GM19468 (cell line): ENCODE measurements at regions not wholly inside any gene's neighbourhood (a gene's known extent, or its start where the extent isn't known, plus 50 kb on each side); places are given as distances from the start of the nearest gene placed in this dataset.
"Not testable (repeated sequence)": the region's sequence is repeated elsewhere in the genome, so short reads cannot be mapped to it uniquely, and the experiment has no call there.

Experiments used
- ATAC-seq: cut with Tn5 transposase; IDR thresholded peaks from one replicate; pipeline ENCODE4 v1.9.1; 2021; ENCODE audit warnings: mild to moderate bottlenecking, moderate library complexity, moderate number of reproducible peaks; ENCODE audit not compliant: unreplicated experiment; ENCODE audit errors: extremely low read depth

DNA sequence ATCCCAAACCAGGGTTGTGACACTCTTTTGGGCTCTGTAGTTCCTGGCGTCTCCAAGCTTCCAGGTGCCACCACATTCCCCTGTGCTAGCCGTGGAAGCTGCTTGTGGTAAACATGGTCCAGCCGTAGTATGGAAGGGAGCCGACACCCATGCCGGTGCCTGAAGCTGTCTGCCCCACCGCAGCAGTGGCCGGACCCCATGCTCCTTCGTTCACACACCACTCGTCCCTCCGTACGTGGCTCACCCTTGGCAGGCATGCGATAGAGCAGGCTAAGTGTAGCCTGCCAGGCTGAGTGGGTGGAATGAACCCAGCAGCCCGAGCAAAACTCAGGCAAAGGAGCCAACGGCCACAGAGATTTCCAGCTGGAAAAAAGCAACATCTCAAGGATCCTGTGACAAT is 2030.4 kb downstream of the EFNA5 start:
- no peak for ATAC-seq

DNA sequence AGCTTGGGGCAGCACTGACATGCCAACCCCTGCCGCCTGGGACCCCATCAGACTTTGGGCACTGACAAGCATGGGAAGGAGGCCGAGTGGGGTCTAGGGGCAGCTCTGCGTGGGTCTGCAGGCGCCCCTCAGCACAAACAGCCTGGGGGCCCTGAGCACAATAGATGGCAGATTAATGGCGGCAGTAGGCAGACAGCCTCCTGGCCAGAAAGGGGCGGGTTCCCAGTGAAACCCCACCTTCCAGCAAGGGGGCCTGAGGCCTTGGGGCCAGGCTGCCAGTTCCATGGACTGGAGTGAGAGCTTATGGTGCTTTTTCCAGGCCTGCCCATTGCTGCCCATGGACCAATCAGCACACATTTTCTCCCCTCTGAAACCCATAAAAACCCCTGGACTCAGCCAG is 2031.2 kb downstream of the EFNA5 start:
- no peak for ATAC-seq

DNA sequence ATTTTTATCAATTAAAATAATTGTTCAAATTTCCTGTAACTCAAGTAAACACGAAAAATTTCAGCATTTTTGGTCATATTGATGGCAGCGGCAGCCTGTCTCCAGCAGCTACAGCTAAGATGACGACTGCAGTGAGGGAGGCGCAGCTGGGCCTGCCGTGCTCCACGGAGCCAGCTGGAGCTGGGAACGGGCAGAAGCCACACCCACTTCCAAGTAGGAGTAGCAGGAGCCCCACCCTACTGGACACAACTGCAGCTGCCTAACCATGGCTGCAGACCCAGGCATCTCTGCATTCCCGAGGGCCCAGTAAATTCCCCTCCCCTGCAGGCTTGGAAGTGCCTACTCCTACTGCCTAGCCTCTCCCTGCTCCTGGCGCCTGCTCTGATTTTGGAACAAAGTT is 2031.7 kb downstream of the EFNA5 start:
- no peak for ATAC-seq

DNA sequence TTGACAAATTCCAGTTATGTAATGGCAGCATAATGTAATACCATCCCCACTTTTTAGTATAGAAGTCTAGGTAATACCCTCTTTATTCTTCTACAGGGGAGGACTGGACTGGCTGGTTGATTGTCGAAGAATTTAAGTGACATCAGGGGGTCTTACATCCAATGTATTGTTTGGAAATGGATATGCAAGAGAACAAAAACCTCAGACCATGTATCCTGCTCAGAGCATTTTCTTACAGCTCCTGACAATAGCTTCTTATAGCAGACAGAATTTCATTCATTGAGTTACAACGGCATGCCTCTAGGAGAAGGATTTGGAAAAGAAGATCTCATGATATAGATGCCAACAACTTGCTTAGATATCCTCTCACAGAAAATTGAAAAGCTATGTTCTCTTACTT is 2032.3 kb downstream of the EFNA5 start:
- ATAC-seq: no peak

DNA sequence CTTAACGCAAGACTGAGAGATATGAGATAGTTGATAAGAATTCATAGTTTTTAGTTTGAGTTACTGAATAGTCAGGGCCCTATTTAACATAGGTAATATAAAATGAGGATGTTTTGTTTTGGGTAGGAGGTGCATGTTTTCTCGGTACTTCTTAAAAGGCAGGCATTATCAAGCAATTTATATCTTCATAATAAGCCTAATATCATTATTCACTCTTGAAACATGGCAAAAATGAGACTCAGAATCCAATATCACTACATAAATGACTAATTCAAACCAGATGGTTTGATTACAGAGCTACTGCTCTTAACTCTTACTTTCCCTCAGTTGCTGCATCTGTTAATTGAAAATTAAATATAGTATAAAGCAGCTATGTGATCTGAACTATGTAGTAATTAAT is 2038.7 kb downstream of the EFNA5 start:
- no peak for ATAC-seq

DNA sequence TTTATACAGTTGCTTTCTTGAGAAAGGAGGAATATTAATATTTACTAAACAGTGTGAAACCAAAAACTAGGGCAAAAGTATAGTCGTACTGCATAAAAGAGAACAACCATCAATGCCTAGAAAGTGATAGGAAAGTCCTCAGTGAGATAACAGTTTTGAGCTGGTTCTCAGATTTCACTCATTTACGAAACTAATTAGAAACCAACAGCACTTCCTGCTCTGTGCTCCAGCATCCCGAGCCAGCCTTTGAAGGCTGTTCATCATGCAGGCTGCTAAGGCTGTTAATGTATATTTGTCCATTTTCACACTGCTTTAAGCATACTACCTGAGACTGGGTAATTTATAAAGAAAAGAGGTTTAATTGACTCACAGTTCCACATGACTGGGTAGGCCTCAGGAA is 2039.9 kb downstream of the EFNA5 start:
- no peak for ATAC-seq

DNA sequence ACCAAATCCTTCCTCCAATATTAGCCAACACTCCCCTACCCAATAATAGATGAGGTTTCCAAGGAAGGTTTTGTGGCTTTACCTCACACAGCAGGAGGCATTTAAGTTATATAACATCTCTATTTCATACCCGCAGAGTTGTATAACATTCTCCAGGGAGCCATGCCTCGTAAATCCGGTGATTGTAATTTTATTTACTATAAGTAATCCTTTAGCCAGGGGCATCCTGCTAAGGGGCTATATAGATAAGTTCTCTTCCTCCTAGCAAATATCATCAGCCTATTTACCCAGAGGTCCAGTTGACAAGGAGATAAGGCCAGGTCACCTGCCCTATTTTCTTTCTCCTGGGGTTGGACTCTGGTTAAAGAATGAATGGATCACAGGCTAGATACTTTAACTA is 2051.0 kb downstream of the EFNA5 start:
- no peak for ATAC-seq

DNA sequence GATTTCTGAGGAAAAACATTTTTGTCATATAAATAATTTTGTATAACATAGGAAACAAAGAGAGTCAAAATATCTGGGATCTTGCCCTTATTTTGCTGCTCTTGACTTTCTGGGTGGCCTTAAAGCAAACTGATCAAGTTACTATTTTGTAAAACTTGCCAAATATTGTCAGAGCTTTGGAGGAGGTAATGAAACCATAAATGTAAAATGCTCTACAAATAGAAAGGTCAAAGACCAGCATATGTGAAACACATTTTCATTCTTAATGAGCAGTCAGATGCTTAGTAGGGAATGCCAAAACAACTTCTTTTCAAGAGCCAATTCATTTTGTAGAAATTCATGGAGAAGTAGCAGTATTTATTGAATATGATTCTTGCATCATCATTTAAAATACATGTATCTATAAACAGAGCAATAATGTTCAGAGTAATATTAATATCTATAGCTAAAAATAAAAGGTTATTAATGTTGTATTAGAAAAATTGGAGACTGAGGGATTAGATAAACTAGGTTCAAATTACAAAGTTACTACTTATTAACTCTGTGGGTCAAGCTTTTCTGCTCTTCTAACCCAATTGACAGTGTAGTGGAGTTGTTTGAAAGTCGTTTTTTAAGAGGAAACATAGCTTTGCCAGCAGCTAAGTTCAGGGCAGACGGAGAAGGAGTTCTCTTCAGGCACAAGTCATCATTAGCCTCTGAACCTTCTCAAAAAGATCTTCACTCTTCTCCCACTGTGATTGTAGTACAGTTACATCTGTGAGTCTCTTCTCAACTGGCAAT is 2053.1 kb downstream of the EFNA5 start:
- no peak for ATAC-seq

DNA sequence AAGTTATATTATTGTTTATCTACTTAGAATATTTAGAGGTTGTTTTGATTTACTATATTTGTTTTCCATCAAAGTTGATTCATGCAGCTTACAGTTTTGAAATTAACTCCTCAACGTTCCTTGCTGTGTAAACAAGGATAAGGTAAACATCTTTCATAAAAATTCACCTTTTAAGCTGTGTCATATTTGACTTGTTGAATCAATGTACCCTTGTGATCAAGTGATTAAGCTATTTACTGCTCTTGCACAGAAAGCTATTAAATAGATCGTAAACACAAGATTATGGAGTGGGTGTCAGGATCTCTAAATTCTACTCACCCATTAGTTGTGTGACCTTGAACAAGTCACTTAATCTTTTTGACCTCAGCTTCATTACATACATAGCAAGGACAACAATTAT is 2054.0 kb upstream of the NUDT12 start:
- no peak for ATAC-seq

DNA sequence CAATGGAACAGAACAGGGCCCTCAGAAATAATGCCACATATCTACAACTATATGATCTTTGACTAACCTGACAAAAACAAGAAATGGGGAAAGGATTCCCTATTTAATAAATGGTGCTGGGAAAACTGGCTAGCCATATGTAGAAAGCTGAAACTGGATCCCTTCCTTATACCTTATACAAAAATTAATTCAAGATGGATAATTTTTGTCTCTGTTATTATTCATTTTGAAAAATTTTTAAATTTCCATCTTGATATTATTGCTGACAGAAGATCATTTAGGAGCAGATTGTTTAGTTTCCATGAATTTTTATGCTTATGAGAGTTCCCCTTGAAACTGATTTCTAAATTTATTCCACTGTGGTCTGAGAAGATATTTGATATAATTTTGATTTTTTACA is 2039.8 kb upstream of the NUDT12 start:
- not testable (repeated sequence) for ATAC-seq

DNA sequence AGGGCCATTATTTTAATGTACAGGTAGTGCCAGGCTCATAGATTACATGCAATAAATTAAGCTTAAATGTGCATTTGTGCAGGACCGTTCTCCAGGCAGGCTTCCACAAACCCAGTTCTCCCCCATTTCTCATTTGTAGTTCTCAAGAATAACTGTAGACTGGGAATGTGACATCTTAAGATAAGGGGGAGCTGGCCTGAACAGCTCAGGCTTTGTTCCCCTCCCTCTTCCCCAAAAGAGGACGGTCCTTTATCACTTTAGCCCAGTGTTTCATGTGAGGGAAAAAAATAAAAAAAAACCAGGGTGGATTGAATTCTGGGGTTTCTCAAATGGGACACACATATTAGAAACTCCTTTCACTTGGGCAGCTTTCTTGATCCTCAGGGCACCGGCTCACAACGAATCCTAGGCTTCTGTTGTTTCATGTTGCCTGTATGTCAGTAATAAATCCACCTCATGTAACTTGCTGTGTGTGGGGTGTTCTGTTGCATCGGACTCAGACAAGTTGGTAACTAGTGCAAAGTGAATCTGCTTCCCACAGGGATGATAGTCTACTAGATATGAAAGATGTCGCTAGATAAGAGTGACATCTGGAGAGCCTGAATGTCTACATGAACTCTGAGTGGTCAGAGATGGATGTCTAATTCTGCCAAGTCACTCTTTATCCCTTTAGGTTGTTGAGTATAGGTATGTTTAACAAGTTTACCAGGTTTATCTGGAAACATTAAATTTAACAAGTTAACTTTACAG is 2030.6 kb upstream of the NUDT12 start:
- ATAC-seq: no peak

DNA sequence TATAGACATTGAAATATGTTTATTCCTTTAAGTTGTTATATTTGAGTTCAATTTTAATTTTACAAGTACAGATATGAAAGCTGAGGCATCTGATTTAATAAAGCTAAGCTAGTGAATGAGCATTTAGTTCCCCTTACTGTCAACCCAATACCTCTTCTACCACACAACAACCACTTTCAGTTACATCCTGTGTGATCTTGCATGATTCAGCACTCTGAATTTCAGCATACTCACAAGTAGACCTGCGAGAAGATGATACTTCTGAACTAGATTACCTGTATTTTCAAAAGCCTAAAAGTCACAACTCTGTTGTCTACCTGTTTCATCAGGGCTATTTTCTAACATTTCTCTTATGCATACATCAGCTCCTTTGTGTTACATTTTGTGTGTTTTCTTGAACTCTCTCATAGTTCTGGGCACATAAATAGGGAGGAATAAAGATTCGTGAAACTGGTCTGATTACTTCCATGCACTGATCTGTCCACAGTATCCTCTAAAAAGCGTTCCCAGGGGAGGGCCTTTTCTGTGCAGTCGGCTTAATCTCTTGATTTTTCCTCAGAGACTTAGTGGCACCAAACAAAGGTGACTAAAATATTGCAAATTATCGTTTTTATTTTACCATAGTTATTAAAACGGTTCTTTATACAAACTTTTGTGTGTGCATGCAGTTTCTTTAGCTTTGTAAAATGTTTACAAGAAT is 2025.5 kb upstream of the NUDT12 start:
- ATAC-seq: no peak

DNA sequence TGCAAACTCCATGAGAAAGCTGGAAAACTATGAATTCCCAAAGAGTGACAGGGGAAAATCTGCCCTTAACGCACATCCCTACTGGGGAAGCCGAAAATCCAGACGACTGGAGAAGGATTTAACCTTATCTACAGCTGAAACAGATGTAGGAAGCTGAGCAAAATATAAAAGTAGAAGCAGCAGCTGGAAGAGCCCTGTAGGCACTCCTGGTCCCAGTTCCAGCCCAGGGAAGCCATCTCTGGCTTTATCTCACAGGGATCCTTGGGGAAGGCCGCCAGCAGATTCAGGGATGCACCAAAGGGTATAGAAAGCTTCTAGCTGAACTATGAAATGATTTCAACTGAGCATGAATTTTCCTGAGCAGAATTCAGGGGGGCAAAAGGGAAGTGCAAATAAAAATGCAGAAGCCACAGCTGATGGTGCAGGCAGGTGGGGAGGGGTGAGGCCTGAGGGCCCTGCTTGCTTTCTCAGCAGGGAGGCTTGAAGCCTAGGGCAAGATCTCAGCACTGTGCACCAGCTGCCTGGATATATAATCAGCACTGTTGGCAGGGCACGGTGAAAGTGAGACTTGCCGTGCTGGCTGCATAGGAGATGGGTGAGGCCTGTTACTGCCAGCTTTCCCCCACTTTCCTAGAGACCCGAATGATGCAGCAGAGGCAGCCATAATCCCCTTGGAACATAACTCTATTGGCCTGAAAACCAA is 2019.5 kb upstream of the NUDT12 start:
- ATAC-seq: no peak

DNA sequence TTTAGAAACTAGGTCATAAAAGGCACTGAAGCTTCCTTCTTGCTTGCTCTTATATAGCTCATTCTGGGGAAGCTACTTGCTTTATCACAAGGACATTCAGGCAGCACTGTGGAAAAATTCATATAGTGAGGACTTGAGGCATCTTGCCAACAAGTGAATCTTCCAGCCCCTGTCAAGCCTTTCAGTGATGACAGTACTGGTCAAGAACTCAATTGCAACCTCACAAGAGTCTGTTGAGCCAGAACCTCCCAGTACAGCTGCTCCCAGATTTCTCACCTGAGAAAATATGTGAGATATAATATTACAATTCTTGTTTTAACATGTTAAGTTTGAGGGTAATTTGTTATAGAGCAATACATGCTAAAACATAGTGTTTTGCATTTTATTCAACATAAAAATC is 2011.0 kb upstream of the NUDT12 start:
- no peak for ATAC-seq

DNA sequence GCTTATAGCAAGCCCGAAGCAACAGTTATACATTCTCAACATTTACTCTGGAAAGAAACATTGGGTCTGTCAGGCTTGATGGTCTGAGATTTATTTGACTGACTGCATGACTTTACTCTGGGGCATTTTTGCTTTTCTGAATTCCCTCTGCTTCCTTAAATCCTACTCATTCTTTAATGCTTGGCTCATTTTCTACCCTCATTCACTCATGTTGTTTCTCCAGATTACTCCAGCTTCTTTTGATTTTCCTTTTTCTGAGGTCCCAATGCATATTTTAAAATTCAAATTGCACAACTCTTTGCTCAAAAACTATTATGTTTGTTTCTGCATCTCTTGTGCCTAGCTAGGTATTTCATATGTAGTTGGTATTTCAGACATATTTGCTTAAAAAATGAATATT is 2002.9 kb upstream of the NUDT12 start:
- no peak for ATAC-seq

DNA sequence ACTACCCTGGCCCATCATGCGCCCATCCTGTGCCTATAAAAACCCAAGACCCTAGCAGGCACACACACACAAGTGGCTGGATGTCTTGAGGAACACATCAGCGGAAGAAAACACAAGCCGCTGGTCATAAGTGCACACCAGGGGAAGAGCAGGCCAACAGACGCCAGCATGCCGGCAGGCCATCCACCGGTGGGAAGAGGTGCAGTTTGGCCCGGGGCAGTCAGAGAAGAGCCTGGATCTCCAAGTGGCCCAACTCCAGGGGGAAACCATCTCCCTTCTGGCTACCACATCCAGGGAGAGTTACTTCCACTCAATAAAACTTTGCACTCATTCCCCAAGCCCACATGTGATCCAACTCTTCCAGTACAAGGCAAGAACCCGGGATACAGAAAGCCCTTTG is 2001.3 kb upstream of the NUDT12 start:
- no peak for ATAC-seq

DNA sequence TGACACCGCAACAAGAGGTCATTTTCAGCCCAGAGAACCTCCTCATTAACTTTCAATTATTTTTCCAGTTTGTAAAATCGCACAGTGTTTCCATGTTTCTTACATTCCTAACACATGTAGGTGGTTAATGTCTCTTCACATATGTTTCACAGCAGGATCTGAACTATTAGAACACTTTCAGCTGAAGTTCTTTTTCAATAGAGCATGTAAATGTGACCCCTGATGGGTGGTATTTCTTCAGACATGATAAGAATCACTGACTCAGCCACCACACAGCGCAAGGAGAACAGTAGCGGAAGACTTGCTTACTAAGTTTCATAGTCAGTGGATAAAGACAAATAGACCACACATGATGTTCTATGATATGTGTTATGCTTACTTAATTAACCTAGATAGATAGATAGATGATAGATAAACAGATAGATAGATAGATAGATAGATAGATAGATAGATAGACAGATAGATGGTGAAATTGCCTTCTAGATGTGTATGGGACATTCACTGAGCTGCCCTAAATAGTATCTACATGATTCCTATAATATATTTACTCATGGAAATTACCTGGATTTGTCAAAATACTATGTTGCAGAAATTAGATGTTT is 1992.1 kb upstream of the NUDT12 start:
- no peak for ATAC-seq

DNA sequence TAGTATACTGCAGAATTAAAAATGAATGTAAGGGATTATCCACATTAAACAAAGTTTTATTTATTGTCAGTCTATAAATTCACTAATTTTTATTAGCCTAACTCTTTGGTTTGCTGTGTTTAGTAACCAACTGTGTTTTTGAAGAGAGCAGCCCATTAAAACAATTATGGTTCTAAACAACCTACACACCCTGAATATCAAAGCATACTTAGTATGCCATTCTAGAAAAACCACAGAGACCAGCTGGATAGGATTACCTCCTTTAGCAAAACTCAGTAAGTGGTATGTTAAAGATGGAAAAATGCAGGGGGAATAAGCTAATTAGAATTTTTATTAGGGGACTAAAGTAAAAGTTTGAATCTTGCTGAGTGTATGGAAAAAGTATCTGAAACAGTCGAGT is 1981.7 kb upstream of the NUDT12 start:
- no peak for ATAC-seq

DNA sequence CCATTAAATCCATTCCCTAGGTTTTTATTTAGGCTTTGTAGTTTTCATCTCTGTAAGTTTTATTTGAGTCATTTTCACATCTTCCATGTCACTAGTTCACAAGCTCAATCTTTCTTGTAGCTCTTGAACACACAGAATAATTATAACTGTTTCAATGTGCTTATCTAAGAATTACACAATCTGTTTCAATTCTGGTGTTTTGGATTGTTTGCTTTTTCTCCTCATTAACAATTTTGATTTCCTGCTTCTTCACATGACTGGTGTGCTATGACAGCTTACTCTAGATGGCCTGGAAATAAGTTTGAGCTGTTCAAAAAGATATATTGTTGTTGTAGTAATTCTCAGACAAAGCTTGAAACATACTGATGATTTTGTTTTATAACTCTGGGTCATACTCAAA is 1974.1 kb upstream of the NUDT12 start:
- ATAC-seq: no peak

DNA sequence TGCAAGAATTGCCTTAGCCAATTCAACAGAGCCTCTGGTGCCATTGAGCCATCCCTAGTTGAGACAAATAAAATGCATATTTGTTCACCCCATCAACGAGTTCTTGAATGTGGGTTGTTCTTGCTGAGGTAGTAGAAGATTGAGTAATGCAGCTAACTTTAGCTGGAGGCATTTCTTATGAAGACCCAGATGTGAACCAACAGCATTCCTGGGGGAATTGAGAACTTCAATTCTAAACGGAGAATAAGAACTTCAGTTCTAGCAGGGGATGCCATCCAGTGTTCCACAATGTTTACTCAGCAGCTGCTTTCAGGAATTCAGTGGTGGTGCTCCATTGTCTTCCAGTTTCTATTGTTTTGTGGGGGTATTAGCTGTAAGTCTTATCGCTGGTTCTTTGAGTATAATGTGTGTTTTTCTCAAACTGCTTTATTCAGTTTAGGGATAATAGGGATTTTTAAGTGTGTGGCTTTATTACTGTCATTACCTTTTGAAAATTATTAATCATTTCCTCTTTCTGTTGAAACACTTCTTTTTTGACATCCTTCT is 1968.2 kb upstream of the NUDT12 start:
- ATAC-seq: no peak
